C4-2B (cell line): ENCODE measurements at regions not wholly inside any gene's neighbourhood (a gene's known extent, or its start where the extent isn't known, plus 50 kb on each side); places are given as distances from the start of the nearest gene placed in this dataset.

ENCODE experiments used
- CTCF ChIP-seq: fragments of 450-650 bp; conservative IDR thresholded peaks from 2 replicates; pipeline ENCODE4 v1.5.1; 2017; ENCODE audit warnings: mild to moderate bottlenecking
- ZFX ChIP-seq: fragments of 450-650 bp; IDR thresholded peaks from 2 replicates; pipeline ENCODE4 v1.6.1; 2017

GRCh38 chrX:140088438-140088837, 123.1 kb upstream of the CXorf66 start:
- TF ChIP-seq CTCF (no peak), ZFX (no peak)
